GM12878 (cell line): ENCODE measurements at regions not wholly inside any gene's neighbourhood (a gene's known extent, or its start where the extent isn't known, plus 50 kb on each side); places are given as distances from the start of the nearest gene placed in this dataset.

Experiments used
- BHLHE40 ChIP-seq, 2 experiments: fragments of 450-650 bp in 1 of 2; IDR thresholded peaks; 2 replicates each; pipeline ENCODE4 v1.6.1; 2011 to 2017; ENCODE audit warnings: low read depth in 2 of 2, borderline replicate concordance in 1 of 2, improper control_type of control experiment in 1 of 2, low read length in 1 of 2, mild to moderate bottlenecking in 1 of 2
- CREB1 ChIP-seq: IDR thresholded peaks from 2 replicates; pipeline ENCODE4 v1.6.1; 2012; ENCODE audit warnings: low read depth, mild to moderate bottlenecking, inconsistent platforms
- CTCF ChIP-seq, 3 experiments: IDR thresholded peaks in 2 of 3; conservative IDR thresholded peaks in 1 of 3; 2 replicates each; pipeline ENCODE4 v1.5.1; 2011; ENCODE audit warnings: low read depth in 3 of 3, low read length in 3 of 3, mild to moderate bottlenecking in 3 of 3, control low read depth in 2 of 3, moderate library complexity in 2 of 3, inconsistent platforms in 1 of 3, mixed read lengths in 1 of 3; ENCODE audit not compliant: control insufficient read depth in 2 of 3, insufficient read depth in 1 of 3; ENCODE audit errors: extremely low read depth in 1 of 3
- IKZF1 ChIP-seq: fragments of 450-650 bp; conservative IDR thresholded peaks from 2 replicates; pipeline ENCODE4 v1.6.1; 2017; ENCODE audit warnings: antibody characterized with exemption, mild to moderate bottlenecking
- IRF4 ChIP-seq: IDR thresholded peaks from 2 replicates; pipeline ENCODE4 v1.6.1; 2011; ENCODE audit warnings: low read depth, low read length
- MAX ChIP-seq: IDR thresholded peaks from 2 replicates; pipeline ENCODE4 v1.6.1; 2012; ENCODE audit warnings: low read depth, low read length, improper control_type of control experiment
- NRF1 ChIP-seq: conservative IDR thresholded peaks from 2 replicates; pipeline ENCODE4 v1.6.1; 2011; ENCODE audit warnings: mild to moderate bottlenecking, low read depth, low read length, improper control_type of control experiment
- POLR2A ChIP-seq: IDR thresholded peaks from 2 replicates; pipeline ENCODE4 v1.6.1; 2011; ENCODE audit warnings: low read depth, mild to moderate bottlenecking, low read length
- POLR2AphosphoS5 ChIP-seq: IDR thresholded peaks from 2 replicates; pipeline ENCODE4 v1.6.1; 2011; ENCODE audit warnings: mild to moderate bottlenecking, low read length, inconsistent platforms
- RCOR1 ChIP-seq: conservative IDR thresholded peaks from 2 replicates; pipeline ENCODE4 v1.6.1; 2012; ENCODE audit warnings: low read depth, low read length, improper control_type of control experiment
- SMC3 ChIP-seq: IDR thresholded peaks from 2 replicates; pipeline ENCODE4 v1.6.1; 2011; ENCODE audit warnings: low read length, improper control_type of control experiment, borderline replicate concordance
- ZBTB4 ChIP-seq: fragments of 450-650 bp; formaldehyde crosslinking; IDR thresholded peaks from 2 replicates; pipeline ENCODE4 v1.4.0; 2022; ENCODE audit warnings: mild to moderate bottlenecking, moderate library complexity

- no peak for TF ChIP-seq IKZF1
- no peak for TF ChIP-seq CREB1
- TF ChIP-seq NRF1 = no peak
- TF ChIP-seq ZBTB4 (CRISPR knock-in tag) = no peak
- no peak for TF ChIP-seq CTCF (IDR thresholded peaks at IDR 0.05 in 2 of 3, conservative IDR thresholded peaks at IDR 0.05 in 1 of 3; ENCODE audit: control insufficient read depth in 2 of 3, extremely low read depth in 1 of 3, insufficient read depth in 1 of 3, low read depth in 3 of 3, low read length in 3 of 3)
- TF ChIP-seq BHLHE40 (IDR thresholded peaks at IDR 0.05; ENCODE audit: borderline replicate concordance in 1 of 2, low read depth in 2 of 2, low read length in 1 of 2) = no peak
- no peak for TF ChIP-seq IRF4
- TF ChIP-seq POLR2A = no peak
- no peak for TF ChIP-seq RCOR1
- TF ChIP-seq SMC3 = no peak
- TF ChIP-seq POLR2AphosphoS5 = no peak
- TF ChIP-seq MAX = no peak
Observed at GRCh38 chr6:168193816-168194721, 115.1 kb upstream of the FRMD1 start.
